ENCODE measurements at regions not wholly inside any gene's neighbourhood (a gene's known extent, or its start where the extent isn't known, plus 50 kb on each side); places are given as distances from the start of the nearest gene placed in this dataset.

- no peak overlapping the region for H3K4me3 ChIP-seq (ENCODE audit: low read depth in 2 of 2, low read length in 2 of 2)
- no peak for DNase-seq (ENCODE audit: low read depth, low spot score)
- ChIA-PET CTCF (no interaction called here), POLR2A (no interaction called here)
- H3K4me1 ChIP-seq (ENCODE audit: control insufficient read depth, insufficient read depth, low read length) = no peaks in the 10 kb centered on the region
- no peaks in the 10 kb centered on the region for H3K36me3 ChIP-seq (ENCODE audit: control insufficient read depth, insufficient read depth, low read length)
- no peak for ATAC-seq
- H3K27ac ChIP-seq (ENCODE audit: low read length) = no peak overlapping the region
- intact Hi-C loops (cut with micrococcal nuclease; ENCODE audit: unreplicated experiment) = no loop called here
- TF ChIP-seq CTCF (IDR thresholded peaks at IDR 0.05) (no peak), TCF7L2 (IDR thresholded peaks at IDR 0.05; ENCODE audit: low read depth, low read length) (no peak), POLR2AphosphoS5 (IDR thresholded peaks at IDR 0.05; ENCODE audit: low read depth, low read length) (no peak), SIN3A (IDR thresholded peaks at IDR 0.05; ENCODE audit: borderline replicate concordance, insufficient read depth, low read depth, low read length) (no peak)
- TF ChIP-seq, protein P1, sequence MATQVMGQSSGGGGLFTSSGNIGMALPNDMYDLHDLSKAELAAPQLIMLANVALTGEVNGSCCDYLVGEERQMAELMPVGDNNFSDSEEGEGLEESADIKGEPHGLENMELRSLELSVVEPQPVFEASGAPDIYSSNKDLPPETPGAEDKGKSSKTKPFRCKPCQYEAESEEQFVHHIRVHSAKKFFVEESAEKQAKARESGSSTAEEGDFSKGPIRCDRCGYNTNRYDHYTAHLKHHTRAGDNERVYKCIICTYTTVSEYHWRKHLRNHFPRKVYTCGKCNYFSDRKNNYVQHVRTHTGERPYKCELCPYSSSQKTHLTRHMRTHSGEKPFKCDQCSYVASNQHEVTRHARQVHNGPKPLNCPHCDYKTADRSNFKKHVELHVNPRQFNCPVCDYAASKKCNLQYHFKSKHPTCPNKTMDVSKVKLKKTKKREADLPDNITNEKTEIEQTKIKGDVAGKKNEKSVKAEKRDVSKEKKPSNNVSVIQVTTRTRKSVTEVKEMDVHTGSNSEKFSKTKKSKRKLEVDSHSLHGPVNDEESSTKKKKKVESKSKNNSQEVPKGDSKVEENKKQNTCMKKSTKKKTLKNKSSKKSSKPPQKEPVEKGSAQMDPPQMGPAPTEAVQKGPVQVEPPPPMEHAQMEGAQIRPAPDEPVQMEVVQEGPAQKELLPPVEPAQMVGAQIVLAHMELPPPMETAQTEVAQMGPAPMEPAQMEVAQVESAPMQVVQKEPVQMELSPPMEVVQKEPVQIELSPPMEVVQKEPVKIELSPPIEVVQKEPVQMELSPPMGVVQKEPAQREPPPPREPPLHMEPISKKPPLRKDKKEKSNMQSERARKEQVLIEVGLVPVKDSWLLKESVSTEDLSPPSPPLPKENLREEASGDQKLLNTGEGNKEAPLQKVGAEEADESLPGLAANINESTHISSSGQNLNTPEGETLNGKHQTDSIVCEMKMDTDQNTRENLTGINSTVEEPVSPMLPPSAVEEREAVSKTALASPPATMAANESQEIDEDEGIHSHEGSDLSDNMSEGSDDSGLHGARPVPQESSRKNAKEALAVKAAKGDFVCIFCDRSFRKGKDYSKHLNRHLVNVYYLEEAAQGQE (IDR thresholded peaks at IDR 0.05; ENCODE audit: insufficient read depth in 1 of 2, low read depth in 2 of 2, low read length in 1 of 2) = no peak
- H3K27me3 ChIP-seq (ENCODE audit: control insufficient read depth, insufficient read depth, low read length) = no peaks in the 10 kb centered on the region
- BruUV-seq (replicated peaks) = no TSS peak
- in situ Hi-C loops (cut with HindIII; ENCODE audit: low pct_unique_long_range_greater_than_20kb, low sequenced_read_pairs) = no loop called here
- H3K9me3 ChIP-seq (ENCODE audit: control insufficient read depth, insufficient read depth, low read depth, low read length) = no peaks in the 10 kb centered on the region
Observed at GRCh38 chr3:194849166-194849875, 163.6 kb downstream of the FAM43A start.

GRCh38 chr3:194851254-194851653, 165.6 kb downstream of the FAM43A start:
- H3K9me3 ChIP-seq (ENCODE audit: control insufficient read depth, insufficient read depth, low read depth, low read length) = no peaks in the 10 kb centered on the region
- no peak overlapping the region for H3K4me3 ChIP-seq (ENCODE audit: low read depth in 2 of 2, low read length in 2 of 2)
- no peaks in the 10 kb centered on the region for H3K36me3 ChIP-seq (ENCODE audit: control insufficient read depth, insufficient read depth, low read length)
- intact Hi-C loops (cut with micrococcal nuclease; ENCODE audit: unreplicated experiment) = no loop called here
- no peaks in the 10 kb centered on the region for H3K27me3 ChIP-seq (ENCODE audit: control insufficient read depth, insufficient read depth, low read length)
- no peaks in the 10 kb centered on the region for H3K4me1 ChIP-seq (ENCODE audit: control insufficient read depth, insufficient read depth, low read length)
- H3K27ac ChIP-seq (ENCODE audit: low read length) = no peak overlapping the region
- TF ChIP-seq POLR2AphosphoS5 (IDR thresholded peaks at IDR 0.05; ENCODE audit: low read depth, low read length) = no peak
- no peak for TF ChIP-seq SIN3A (IDR thresholded peaks at IDR 0.05; ENCODE audit: borderline replicate concordance, insufficient read depth, low read depth, low read length)
- TF ChIP-seq, protein P1 (IDR thresholded peaks at IDR 0.05; ENCODE audit: insufficient read depth in 1 of 2, low read depth in 2 of 2, low read length in 1 of 2) = no peak
- no peak for TF ChIP-seq CTCF (IDR thresholded peaks at IDR 0.05)
- TF ChIP-seq TCF7L2 (IDR thresholded peaks at IDR 0.05; ENCODE audit: low read depth, low read length) = no peak
- ChIA-PET POLR2A (no interaction called here), CTCF (no interaction called here)
- in situ Hi-C loops (cut with HindIII; ENCODE audit: low pct_unique_long_range_greater_than_20kb, low sequenced_read_pairs) = no loop called here
- DNase-seq (ENCODE audit: low read depth, low spot score) = no peak
- ATAC-seq = no peak
- BruUV-seq (replicated peaks) = no TSS peak

Data from Panc1 (cell line).